Uterus (tissue), 2 donors: ENCODE measurements at regions not wholly inside any gene's neighbourhood (a gene's known extent, or its start where the extent isn't known, plus 50 kb on each side); places are given as distances from the start of the nearest gene placed in this dataset.

Source experiments
- CTCF ChIP-seq, 4 experiments: fragments of 200-600 bp in 2 of 4; fragments of 450-650 bp in 2 of 4; sonication (generic) in 2 of 4; IDR thresholded peaks; one replicate each; pipeline ENCODE4 v1.5.1; 2016 to 2019; ENCODE audit warnings: antibody characterized with exemption in 4 of 4, mild to moderate bottlenecking in 2 of 4, moderate library complexity in 1 of 4
- POLR2A ChIP-seq, 2 donors: fragments of 450-650 bp; IDR thresholded peaks; one replicate each; pipeline ENCODE4 v1.6.1; 2016; ENCODE audit warnings: antibody characterized with exemption in 2 of 2, mild to moderate bottlenecking in 1 of 2, moderate library complexity in 1 of 2

- peak; percentile 75 to 80 (median 78) for TF ChIP-seq CTCF (IDR thresholded peaks at IDR 0.05)
- no peak for TF ChIP-seq POLR2A (IDR thresholded peaks at IDR 0.05)
These were observed 97.7 kb upstream of the MVB12B start for GRCh38 chr9:126228781-126229444.
